Gastroesophageal sphincter (tissue), 4 donors: ENCODE measurements at regions not wholly inside any gene's neighbourhood (a gene's known extent, or its start where the extent isn't known, plus 50 kb on each side); places are given as distances from the start of the nearest gene placed in this dataset.

Experiments used
- ATAC-seq: fragments of 150-250 bp; one replicate; pipeline ENCODE4 v1.9.1; 2016; ENCODE audit warnings: mild to moderate bottlenecking, moderate library complexity
- H3K27ac ChIP-seq, 4 donors: fragments of 200-600 bp; sonication (generic) in 3 of 4; 1 replicate in 3 of 4; 2 replicates in 1 of 4; pipeline ENCODE4 v1.5.1; 2016 to 2019
- H3K27me3 ChIP-seq: fragments of 200-600 bp; sonication (generic); one replicate; pipeline ENCODE4 v1.5.1; 2019
- H3K36me3 ChIP-seq, 2 donors: fragments of 200-600 bp; sonication (generic); one replicate each; pipeline ENCODE4 v1.5.1; 2019; ENCODE audit warnings: control low read depth in 1 of 2
- H3K4me1 ChIP-seq, 3 donors: fragments of 200-600 bp; sonication (generic); 1 replicate in 2 of 3; 2 replicates in 1 of 3; pipeline ENCODE4 v1.5.1; 2016 to 2019; ENCODE audit warnings: control low read depth in 2 of 3
- H3K4me3 ChIP-seq, 2 donors: fragments of 200-600 bp; sonication (generic); one replicate each; pipeline ENCODE4 v1.5.1; 2019; ENCODE audit warnings: mild to moderate bottlenecking in 1 of 2, moderate library complexity in 1 of 2
- H3K9me3 ChIP-seq, 3 donors: fragments of 200-600 bp; sonication (generic); one replicate each; pipeline ENCODE4 v1.5.1; 2017 to 2019; ENCODE audit warnings: control low read depth in 2 of 3
- EP300 ChIP-seq: sonication (generic); formaldehyde crosslinking; IDR thresholded peaks from one replicate; pipeline ENCODE4 v1.6.1; 2017; ENCODE audit warnings: antibody characterized with exemption, mild to moderate bottlenecking
- POLR2A ChIP-seq, 2 donors: fragments of 450-650 bp; IDR thresholded peaks; one replicate each; pipeline ENCODE4 v1.6.1; 2017; ENCODE audit warnings: antibody characterized with exemption in 2 of 2, mild to moderate bottlenecking in 2 of 2, moderate library complexity in 1 of 2
- POLR2AphosphoS5 ChIP-seq: sonication (generic); formaldehyde crosslinking; IDR thresholded peaks from one replicate; pipeline ENCODE4 v1.6.1; 2017; ENCODE audit warnings: antibody characterized with exemption
- WGBS, 2 donors: methylation state at CpG; one replicate each; pipeline ENCODE4 v1.1.5; 2018; ENCODE audit warnings: low coverage in 1 of 2; 5-methylcytosine and 5-hydroxymethylcytosine counted together
- TF ChIP-seq, protein P1 (sequence below), 4 experiments: fragments of 200-600 bp in 2 of 4; fragments of 450-650 bp in 2 of 4; sonication (generic) in 1 of 4; IDR thresholded peaks; one replicate each; pipeline ENCODE4 v1.5.1; 2017 to 2019; ENCODE audit warnings: antibody characterized with exemption in 4 of 4, mild to moderate bottlenecking in 2 of 4, moderate library complexity in 2 of 4

DNA sequence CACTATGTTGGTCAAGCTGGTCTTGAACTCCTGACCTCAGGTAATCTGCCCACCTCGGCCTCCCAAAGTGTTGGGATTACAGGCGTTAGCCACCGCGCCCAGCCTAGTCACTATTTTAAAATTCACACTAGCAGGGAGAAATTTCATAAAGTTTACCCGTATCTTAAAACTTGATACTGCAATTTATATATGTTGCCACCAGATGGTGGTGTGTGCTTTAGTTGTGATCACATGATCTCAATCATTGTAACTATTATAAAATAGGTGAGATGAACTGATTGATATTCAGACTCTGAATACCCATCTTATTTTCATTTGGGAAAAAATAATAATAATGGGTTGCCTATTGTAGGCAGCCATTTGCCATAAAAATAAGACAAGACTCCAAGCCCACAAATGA is 1330.4 kb upstream of the WWC1 start:
- Histone ChIP-seq H3K9me3 (no peaks in the 10 kb centered on the region), H3K4me3 (no peak overlapping the region), H3K27ac (no peak overlapping the region), H3K4me1 (no peaks in the 10 kb centered on the region), H3K36me3 (no peaks in the 10 kb centered on the region), H3K27me3 (no peaks in the 10 kb centered on the region)
- WGBS, 2 donors, result 84 to 94% methylated on average over 3 to 5 of the region's 5 CpGs
- no peak for TF ChIP-seq EP300
- TF ChIP-seq, protein P1, sequence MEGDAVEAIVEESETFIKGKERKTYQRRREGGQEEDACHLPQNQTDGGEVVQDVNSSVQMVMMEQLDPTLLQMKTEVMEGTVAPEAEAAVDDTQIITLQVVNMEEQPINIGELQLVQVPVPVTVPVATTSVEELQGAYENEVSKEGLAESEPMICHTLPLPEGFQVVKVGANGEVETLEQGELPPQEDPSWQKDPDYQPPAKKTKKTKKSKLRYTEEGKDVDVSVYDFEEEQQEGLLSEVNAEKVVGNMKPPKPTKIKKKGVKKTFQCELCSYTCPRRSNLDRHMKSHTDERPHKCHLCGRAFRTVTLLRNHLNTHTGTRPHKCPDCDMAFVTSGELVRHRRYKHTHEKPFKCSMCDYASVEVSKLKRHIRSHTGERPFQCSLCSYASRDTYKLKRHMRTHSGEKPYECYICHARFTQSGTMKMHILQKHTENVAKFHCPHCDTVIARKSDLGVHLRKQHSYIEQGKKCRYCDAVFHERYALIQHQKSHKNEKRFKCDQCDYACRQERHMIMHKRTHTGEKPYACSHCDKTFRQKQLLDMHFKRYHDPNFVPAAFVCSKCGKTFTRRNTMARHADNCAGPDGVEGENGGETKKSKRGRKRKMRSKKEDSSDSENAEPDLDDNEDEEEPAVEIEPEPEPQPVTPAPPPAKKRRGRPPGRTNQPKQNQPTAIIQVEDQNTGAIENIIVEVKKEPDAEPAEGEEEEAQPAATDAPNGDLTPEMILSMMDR (IDR thresholded peaks at IDR 0.05), result peak in 2 of 4 experiments; percentile 27 to 36
- TF ChIP-seq POLR2AphosphoS5, result no peak
- no peak for TF ChIP-seq POLR2A (IDR thresholded peaks at IDR 0.05)
- ATAC-seq, result no peak

DNA sequence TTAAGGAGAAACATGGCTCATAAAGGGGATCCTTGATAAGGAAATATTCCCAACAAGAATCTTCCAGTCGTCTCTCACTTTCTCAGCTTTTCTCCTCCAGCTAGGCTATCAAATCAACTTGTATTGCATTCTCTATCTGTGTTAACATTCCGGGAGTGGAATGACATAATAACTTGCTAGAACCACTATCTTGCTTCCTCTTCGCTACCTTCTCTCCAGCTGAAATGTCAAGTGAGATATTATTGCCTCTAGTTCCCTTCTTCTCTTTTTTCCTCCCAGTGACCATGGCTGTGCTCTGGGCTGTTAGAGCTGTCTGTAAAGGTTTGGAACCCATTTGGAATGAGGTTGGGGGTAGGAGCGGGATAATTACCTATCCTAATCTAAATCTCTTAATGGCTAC is 1329.5 kb upstream of the WWC1 start:
- no peak for ATAC-seq
- Histone ChIP-seq H3K27me3 (no peaks in the 10 kb centered on the region), H3K4me3 (no peak overlapping the region), H3K36me3 (no peaks in the 10 kb centered on the region), H3K4me1 (no peaks in the 10 kb centered on the region), H3K9me3 (no peaks in the 10 kb centered on the region), H3K27ac (no peak overlapping the region)
- WGBS, 2 donors, result 53 to 76% methylated on average over 4 of the region's 4 CpGs
- TF ChIP-seq POLR2AphosphoS5 (no peak), EP300 (no peak), POLR2A (IDR thresholded peaks at IDR 0.05) (no peak)
- TF ChIP-seq, protein P1 (IDR thresholded peaks at IDR 0.05), result no peak

GRCh38 chr5:166962461-166962860 is 1329.0 kb upstream of the WWC1 start:
- no peak overlapping the region for H3K4me3 ChIP-seq
- ATAC-seq, result no peak

DNA sequence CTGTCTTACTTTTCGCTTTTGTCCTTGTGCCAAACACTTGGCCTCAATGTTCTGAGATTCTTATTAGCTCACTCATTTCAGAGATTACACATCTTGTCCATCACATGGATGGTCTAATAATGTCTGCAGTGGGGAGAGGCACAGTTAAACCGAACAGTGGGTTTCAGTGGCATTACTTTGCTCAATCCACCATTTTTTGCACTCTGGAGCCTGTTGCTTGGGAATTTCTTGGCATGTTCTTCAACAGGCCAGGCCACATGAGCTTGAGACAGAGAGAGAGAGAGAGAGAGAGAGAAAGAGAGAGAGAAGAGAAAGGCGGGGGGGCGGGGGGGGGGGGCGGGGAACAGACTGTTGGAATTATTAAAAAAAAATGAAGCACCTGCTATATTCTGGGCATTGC is 1327.8 kb upstream of the WWC1 start:
- ATAC-seq, result no peak
- no peaks in the 10 kb centered on the region for H3K9me3 ChIP-seq
- H3K4me1 ChIP-seq, result no peaks in the 10 kb centered on the region
- no peaks in the 10 kb centered on the region for H3K36me3 ChIP-seq
- no peak overlapping the region for H3K4me3 ChIP-seq
- 87 to 100% methylated on average over 1 to 3 of the region's 5 CpGs for WGBS, 2 donors
- H3K27me3 ChIP-seq, result no peaks in the 10 kb centered on the region
- no peak overlapping the region for H3K27ac ChIP-seq
- no peak for TF ChIP-seq EP300
- TF ChIP-seq, protein P1 (IDR thresholded peaks at IDR 0.05), result no peak
- no peak for TF ChIP-seq POLR2AphosphoS5
- TF ChIP-seq POLR2A (IDR thresholded peaks at IDR 0.05), result no peak

More at GRCh38 chr5:166962461-166962860, 1329.0 kb upstream of the WWC1 start:
- Histone ChIP-seq H3K4me1 (no peaks in the 10 kb centered on the region), H3K27ac (no peak overlapping the region), H3K9me3 (no peaks in the 10 kb centered on the region), H3K27me3 (no peaks in the 10 kb centered on the region), H3K36me3 (no peaks in the 10 kb centered on the region)
- TF ChIP-seq EP300 (no peak), POLR2AphosphoS5 (no peak), POLR2A (IDR thresholded peaks at IDR 0.05) (no peak)
- 20 to 29% methylated on average over 3 to 8 of the region's 8 CpGs for WGBS, 2 donors

DNA sequence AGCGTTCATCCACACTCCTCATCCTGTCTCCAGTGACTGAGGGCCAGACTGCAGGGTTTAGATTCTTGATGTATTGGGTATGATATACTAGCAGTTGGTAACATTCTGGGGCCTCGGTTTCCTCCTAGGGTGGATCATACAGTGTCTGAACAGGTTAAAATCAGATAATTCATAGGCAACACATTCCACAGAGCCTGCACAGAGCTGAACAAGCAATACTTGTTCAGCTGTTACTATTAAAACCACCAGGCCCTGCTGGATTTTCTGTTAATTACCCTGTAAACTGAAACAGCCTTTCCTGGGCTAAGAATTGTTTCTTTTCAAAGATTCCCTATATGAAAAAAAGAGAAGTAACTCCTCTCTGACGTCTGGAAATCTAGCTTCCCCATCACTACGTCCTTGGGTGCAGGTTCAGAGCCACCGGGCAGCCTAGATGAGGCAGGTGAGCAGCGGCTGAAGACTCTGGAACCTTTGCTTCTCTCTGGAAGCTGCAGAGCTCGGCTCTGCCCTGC is 1313.5 kb upstream of the WWC1 start:
- H3K36me3 ChIP-seq, result no peaks in the 10 kb centered on the region
- H3K4me1 ChIP-seq, result peaks cover 3 to 28% (median 11%) of the 10 kb centered on the region in 3 donors
- 60 to 78% methylated on average over 1 to 2 of the region's 7 CpGs for WGBS, 2 donors
- H3K4me3 ChIP-seq, result peak overlapping the region; percentile 44 to 60
- peak overlapping the region in 3 of 4 donors; percentile 70 to 77 (median 72) for H3K27ac ChIP-seq
- H3K9me3 ChIP-seq, result no peaks in the 10 kb centered on the region
- ATAC-seq, result no peak
- no peak for TF ChIP-seq EP300
- no peak for TF ChIP-seq POLR2AphosphoS5
- TF ChIP-seq, protein P1 (IDR thresholded peaks at IDR 0.05), result no peak
- TF ChIP-seq POLR2A (IDR thresholded peaks at IDR 0.05), result no peak
- peaks cover 15% of the 10 kb centered on the region for H3K27me3 ChIP-seq
